Peyer's patch (tissue), 4 donors: ENCODE measurements at regions not wholly inside any gene's neighbourhood (a gene's known extent, or its start where the extent isn't known, plus 50 kb on each side); places are given as distances from the start of the nearest gene placed in this dataset.

Experiments used
- CTCF ChIP-seq, 6 experiments: fragments of 450-650 bp in 4 of 6; fragments of 200-600 bp in 2 of 6; sonication (generic) in 1 of 6; IDR thresholded peaks; one replicate each; pipeline ENCODE4 v1.5.1; 2017 to 2019; ENCODE audit warnings: antibody characterized with exemption in 6 of 6, mild to moderate bottlenecking in 3 of 6, moderate library complexity in 1 of 6
- POLR2A ChIP-seq, 2 donors: fragments of 450-650 bp; IDR thresholded peaks; one replicate each; pipeline ENCODE4 v1.5.1; 2017; ENCODE audit warnings: antibody characterized with exemption in 2 of 2, mild to moderate bottlenecking in 2 of 2, moderate library complexity in 2 of 2

DNA sequence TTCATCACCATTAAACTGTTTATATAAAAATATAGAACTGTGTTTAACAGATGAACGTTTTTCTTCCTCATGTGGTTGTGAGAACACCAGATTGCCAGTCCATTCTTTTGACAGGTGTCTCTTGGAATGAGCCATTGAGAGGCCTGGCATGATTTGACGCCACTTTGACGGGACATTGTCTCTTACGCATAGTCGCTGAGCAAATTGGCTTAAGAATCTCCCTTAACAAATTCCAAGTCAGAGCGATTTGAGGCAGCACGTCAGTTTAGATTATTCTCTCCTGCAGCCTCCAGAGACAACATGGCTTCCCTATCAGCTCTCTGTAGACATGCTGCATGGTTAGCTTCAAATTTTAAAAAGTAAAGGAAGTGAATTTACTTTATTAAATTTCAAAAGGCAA, 510.7 kb upstream of the ACO1 start:
- TF ChIP-seq CTCF (IDR thresholded peaks at IDR 0.05) (no peak), POLR2A (IDR thresholded peaks at IDR 0.05) (no peak)
